ENCODE measurements at regions not wholly inside any gene's neighbourhood (a gene's known extent, or its start where the extent isn't known, plus 50 kb on each side); places are given as distances from the start of the nearest gene placed in this dataset.
A peak's percentile ranks its signal among the peaks of the same experiment; 100 is the strongest.

- Histone ChIP-seq H3K27ac (ENCODE audit: low read depth in 1 of 2, low read length in 1 of 2) (no peak overlapping the region), H3K4me1 (ENCODE audit: control insufficient read depth in 5 of 5, insufficient read depth in 5 of 5, low read length in 5 of 5) (no peaks in the 10 kb centered on the region), H3K36me3 (ENCODE audit: control insufficient read depth in 4 of 4, insufficient read depth in 4 of 4, low read length in 4 of 4) (no peaks in the 10 kb centered on the region), H3K9ac (ENCODE audit: insufficient read depth in 1 of 2, low read length in 2 of 2) (no peak overlapping the region), H3K9me3 (ENCODE audit: control insufficient read depth in 4 of 4, insufficient read depth in 3 of 4, low read length in 3 of 4) (peaks cover 0 to 2% (median 0%) of the 10 kb centered on the region in 4 donors), H3K27me3 (ENCODE audit: control insufficient read depth in 3 of 3, insufficient read depth in 3 of 3, low read length in 2 of 3) (no peaks in the 10 kb centered on the region), H3K4me3 (no peak overlapping the region)
- ATAC-seq (ENCODE audit: insufficient read depth, low FRiP score) = no peak
- DNase-seq = no peak
- no peak for TF ChIP-seq CTCF (IDR thresholded peaks at IDR 0.05; ENCODE audit: control extremely low read depth, extremely low read depth)
- WGBS, 2 donors = 88 to 93% methylated on average over 1 of the region's 1 CpG
Measured at GRCh38 chr3:137385922-137386321, 378.2 kb upstream of the SOX14 start.

DNA sequence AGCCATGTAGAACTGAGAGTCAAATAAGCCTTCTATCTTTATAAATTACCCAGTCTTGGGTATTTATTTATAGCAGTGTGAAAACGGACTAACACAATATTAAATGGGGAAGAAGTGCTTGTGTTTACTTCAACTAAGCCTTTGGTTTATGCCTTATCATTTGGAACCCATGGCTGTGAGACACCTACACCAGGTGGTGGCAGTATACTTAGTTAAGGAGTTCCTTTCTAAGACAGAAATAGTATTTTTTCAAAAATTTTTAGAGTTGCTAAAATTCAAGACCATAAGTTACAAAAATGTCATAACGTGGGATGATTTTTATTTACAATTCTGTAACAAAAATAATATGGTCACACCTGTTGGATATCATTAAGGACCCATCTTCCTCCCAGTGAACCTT lies 354.5 kb upstream of the SOX14 start:
- Histone ChIP-seq H3K27ac (ENCODE audit: low read depth in 1 of 2, low read length in 1 of 2) (no peak overlapping the region), H3K27me3 (ENCODE audit: control insufficient read depth in 3 of 3, insufficient read depth in 3 of 3, low read length in 2 of 3) (no peaks in the 10 kb centered on the region), H3K4me3 (no peak overlapping the region), H3K9me3 (ENCODE audit: control insufficient read depth in 4 of 4, insufficient read depth in 3 of 4, low read length in 3 of 4) (peaks cover 0 to 2% (median 0%) of the 10 kb centered on the region in 4 donors), H3K36me3 (ENCODE audit: control insufficient read depth in 4 of 4, insufficient read depth in 4 of 4, low read length in 4 of 4) (no peaks in the 10 kb centered on the region), H3K4me1 (ENCODE audit: control insufficient read depth in 5 of 5, insufficient read depth in 5 of 5, low read length in 5 of 5) (no peaks in the 10 kb centered on the region), H3K9ac (ENCODE audit: insufficient read depth in 1 of 2, low read length in 2 of 2) (no peak overlapping the region)
- DNase-seq = peak in 1 of 3 donors; percentile 0
- no peak for TF ChIP-seq CTCF (IDR thresholded peaks at IDR 0.05; ENCODE audit: control extremely low read depth, extremely low read depth)
- 20 to 30% methylated on average over 2 of the region's 2 CpGs for WGBS, 2 donors
- no peak for ATAC-seq (ENCODE audit: insufficient read depth, low FRiP score)

GRCh38 chr3:137410028-137410427 lies 354.1 kb upstream of the SOX14 start:
- Histone ChIP-seq H3K4me3 (no peak overlapping the region), H3K9me3 (ENCODE audit: control insufficient read depth in 4 of 4, insufficient read depth in 3 of 4, low read length in 3 of 4) (peaks cover 0 to 2% (median 0%) of the 10 kb centered on the region in 4 donors), H3K9ac (ENCODE audit: insufficient read depth in 1 of 2, low read length in 2 of 2) (no peak overlapping the region), H3K27ac (ENCODE audit: low read depth in 1 of 2, low read length in 1 of 2) (no peak overlapping the region), H3K4me1 (ENCODE audit: control insufficient read depth in 5 of 5, insufficient read depth in 5 of 5, low read length in 5 of 5) (no peaks in the 10 kb centered on the region), H3K27me3 (ENCODE audit: control insufficient read depth in 3 of 3, insufficient read depth in 3 of 3, low read length in 2 of 3) (no peaks in the 10 kb centered on the region), H3K36me3 (ENCODE audit: control insufficient read depth in 4 of 4, insufficient read depth in 4 of 4, low read length in 4 of 4) (no peaks in the 10 kb centered on the region)
- ATAC-seq (ENCODE audit: insufficient read depth, low FRiP score) (no peak), DNase-seq (no peak)
- TF ChIP-seq CTCF (IDR thresholded peaks at IDR 0.05; ENCODE audit: control extremely low read depth, extremely low read depth) = no peak
- 54 to 91% methylated on average over 1 of the region's 1 CpG for WGBS, 2 donors

Data from lung (tissue), 11 donors.